Esophagus squamous epithelium (tissue), 5 donors: ENCODE measurements at regions not wholly inside any gene's neighbourhood (a gene's known extent, or its start where the extent isn't known, plus 50 kb on each side); places are given as distances from the start of the nearest gene placed in this dataset.

ENCODE experiments used
- DNase-seq: peaks from one replicate; lab custom pipeline; 2025; lab: John Stamatoyannopoulos, UW
- H3K27ac ChIP-seq, 4 donors: fragments of 200-600 bp; sonication (generic); one replicate each; pipeline ENCODE4 v1.5.1; 2016 to 2019; ENCODE audit warnings: mild to moderate bottlenecking in 1 of 4
- H3K27me3 ChIP-seq, 4 donors: fragments of 200-600 bp; sonication (generic); 1 replicate in 3 of 4; 2 replicates in 1 of 4; pipeline versions ENCODE4 v1.5.1 to v1.6.0; 2017 to 2021; ENCODE audit warnings: antibody characterized with exemption in 1 of 4
- H3K36me3 ChIP-seq, 3 donors: fragments of 200-600 bp; sonication (generic); one replicate each; pipeline ENCODE4 v1.5.1; 2016 to 2019
- H3K4me1 ChIP-seq, 3 donors: fragments of 200-600 bp; sonication (generic); one replicate each; pipeline ENCODE4 v1.5.1; 2017 to 2019
- H3K4me3 ChIP-seq, 4 donors: fragments of 200-600 bp; sonication (generic); 1 replicate in 3 of 4; 2 replicates in 1 of 4; pipeline ENCODE4 v1.5.1; 2016 to 2019; ENCODE audit warnings: mild to moderate bottlenecking in 2 of 4, moderate library complexity in 1 of 4
- H3K9me3 ChIP-seq, 3 donors: fragments of 200-600 bp; sonication (generic); one replicate each; pipeline ENCODE4 v1.5.1; 2016 to 2019
- CTCF ChIP-seq, 6 experiments: fragments of 450-650 bp in 4 of 6; fragments of 200-600 bp in 2 of 6; sonication (generic) in 2 of 6; IDR thresholded peaks; one replicate each; pipeline ENCODE4 v1.5.1; 2016 to 2019; ENCODE audit warnings: antibody characterized with exemption in 6 of 6, mild to moderate bottlenecking in 4 of 6, moderate library complexity in 4 of 6
- POLR2A ChIP-seq, 4 donors: fragments of 450-650 bp; IDR thresholded peaks; one replicate each; pipeline ENCODE4 v1.6.1; 2017; ENCODE audit warnings: antibody characterized with exemption in 4 of 4, mild to moderate bottlenecking in 4 of 4, moderate library complexity in 3 of 4
- WGBS, 2 donors: methylation state at CpG; one replicate each; pipeline ENCODE4 v1.1.5; 2018; 5-methylcytosine and 5-hydroxymethylcytosine counted together
- intact Hi-C: fragments of 100-400 bp; cut with DNase I; formaldehyde crosslinking; loops from one replicate; pipeline ENCODE4 v1.15.0; 2022
- donor health status: DM: yes; HTN: yes; CAD: no.

- H3K36me3 ChIP-seq, result no peaks in the 10 kb centered on the region
- intact Hi-C loops, result no loop called here
- TF ChIP-seq POLR2A (IDR thresholded peaks at IDR 0.05) (no peak), CTCF (IDR thresholded peaks at IDR 0.05) (no peak)
- no peak overlapping the region for H3K4me3 ChIP-seq
- no peaks in the 10 kb centered on the region for H3K4me1 ChIP-seq
- DNase-seq, result no peak
- no peaks in the 10 kb centered on the region for H3K9me3 ChIP-seq
- whole genome bisulfite sequencing, 2 donors, result 62 to 80% methylated on average over 3 of the region's 3 CpGs
- H3K27me3 ChIP-seq, result peaks cover 0 to 7% (median 0%) of the 10 kb centered on the region in 4 donors
- no peak overlapping the region for H3K27ac ChIP-seq
These were observed 929.5 kb downstream of the VRK1 start for GRCh38 chr14:97726676-97727075.

- Histone ChIP-seq H3K9me3 (no peaks in the 10 kb centered on the region), H3K4me3 (no peak overlapping the region), H3K27me3 (no peaks in the 10 kb centered on the region), H3K4me1 (no peaks in the 10 kb centered on the region), H3K36me3 (no peaks in the 10 kb centered on the region), H3K27ac (no peak overlapping the region)
- intact Hi-C loops, result no loop called here
- TF ChIP-seq POLR2A (IDR thresholded peaks at IDR 0.05) (no peak), CTCF (IDR thresholded peaks at IDR 0.05) (no peak)
- DNase-seq, result no peak
- WGBS, 2 donors, result 83% methylated on average over 2 to 4 of the region's 4 CpGs
These were observed 933.5 kb downstream of the VRK1 start for GRCh38 chr14:97730706-97731105.

GRCh38 chr14:97731800-97732199, 934.6 kb downstream of the VRK1 start:
- no peak overlapping the region for H3K4me3 ChIP-seq
- intact Hi-C loops, result no loop called here
- no peak for DNase-seq
- H3K27me3 ChIP-seq, result no peaks in the 10 kb centered on the region
- 83 to 96% methylated on average over 2 of the region's 2 CpGs for WGBS, 2 donors
- no peak overlapping the region for H3K27ac ChIP-seq
- no peak for TF ChIP-seq POLR2A (IDR thresholded peaks at IDR 0.05)
- no peak for TF ChIP-seq CTCF (IDR thresholded peaks at IDR 0.05)
- no peaks in the 10 kb centered on the region for H3K9me3 ChIP-seq
- H3K36me3 ChIP-seq, result no peaks in the 10 kb centered on the region
- no peaks in the 10 kb centered on the region for H3K4me1 ChIP-seq

- Histone ChIP-seq H3K4me1 (no peaks in the 10 kb centered on the region), H3K4me3 (no peak overlapping the region), H3K27ac (no peak overlapping the region), H3K9me3 (no peaks in the 10 kb centered on the region), H3K36me3 (no peaks in the 10 kb centered on the region), H3K27me3 (no peaks in the 10 kb centered on the region)
- TF ChIP-seq CTCF (IDR thresholded peaks at IDR 0.05) (no peak), POLR2A (IDR thresholded peaks at IDR 0.05) (no peak)
- no peak for DNase-seq
- intact Hi-C loops, result no loop called here
- WGBS, 2 donors, result 28 to 52% methylated on average over 2 of the region's 2 CpGs
These were observed 950.1 kb downstream of the VRK1 start for GRCh38 chr14:97747316-97747715.

GRCh38 chr14:97748616-97749015, 951.4 kb downstream of the VRK1 start:
- no peak overlapping the region for H3K4me3 ChIP-seq
- no peak for DNase-seq
- 58 to 73% methylated on average over 5 of the region's 5 CpGs for WGBS, 2 donors
- H3K36me3 ChIP-seq, result no peaks in the 10 kb centered on the region
- H3K9me3 ChIP-seq, result no peaks in the 10 kb centered on the region
- intact Hi-C loops, result no loop called here
- TF ChIP-seq POLR2A (IDR thresholded peaks at IDR 0.05), result no peak
- H3K4me1 ChIP-seq, result no peaks in the 10 kb centered on the region
- H3K27ac ChIP-seq, result no peak overlapping the region
- H3K27me3 ChIP-seq, result no peaks in the 10 kb centered on the region

GRCh38 chr14:97757491-97757890, 960.3 kb downstream of the VRK1 start:
- no peak for DNase-seq
- Histone ChIP-seq H3K36me3 (no peaks in the 10 kb centered on the region), H3K27ac (no peak overlapping the region), H3K4me1 (no peaks in the 10 kb centered on the region), H3K27me3 (no peaks in the 10 kb centered on the region), H3K9me3 (no peaks in the 10 kb centered on the region), H3K4me3 (no peak overlapping the region)
- intact Hi-C loops, result no loop called here
- TF ChIP-seq CTCF (IDR thresholded peaks at IDR 0.05) (no peak), POLR2A (IDR thresholded peaks at IDR 0.05) (no peak)
- 84 to 97% methylated on average over 6 of the region's 6 CpGs for WGBS, 2 donors
